GM18511 (cell line): ENCODE measurements at regions not wholly inside any gene's neighbourhood (a gene's known extent, or its start where the extent isn't known, plus 50 kb on each side); places are given as distances from the start of the nearest gene placed in this dataset.

ENCODE experiments used
- ATAC-seq: cut with Tn5 transposase; IDR thresholded peaks from one replicate; pipeline ENCODE4 v1.9.1; 2021; ENCODE audit warnings: mild to moderate bottlenecking, moderate library complexity; ENCODE audit not compliant: unreplicated experiment

DNA sequence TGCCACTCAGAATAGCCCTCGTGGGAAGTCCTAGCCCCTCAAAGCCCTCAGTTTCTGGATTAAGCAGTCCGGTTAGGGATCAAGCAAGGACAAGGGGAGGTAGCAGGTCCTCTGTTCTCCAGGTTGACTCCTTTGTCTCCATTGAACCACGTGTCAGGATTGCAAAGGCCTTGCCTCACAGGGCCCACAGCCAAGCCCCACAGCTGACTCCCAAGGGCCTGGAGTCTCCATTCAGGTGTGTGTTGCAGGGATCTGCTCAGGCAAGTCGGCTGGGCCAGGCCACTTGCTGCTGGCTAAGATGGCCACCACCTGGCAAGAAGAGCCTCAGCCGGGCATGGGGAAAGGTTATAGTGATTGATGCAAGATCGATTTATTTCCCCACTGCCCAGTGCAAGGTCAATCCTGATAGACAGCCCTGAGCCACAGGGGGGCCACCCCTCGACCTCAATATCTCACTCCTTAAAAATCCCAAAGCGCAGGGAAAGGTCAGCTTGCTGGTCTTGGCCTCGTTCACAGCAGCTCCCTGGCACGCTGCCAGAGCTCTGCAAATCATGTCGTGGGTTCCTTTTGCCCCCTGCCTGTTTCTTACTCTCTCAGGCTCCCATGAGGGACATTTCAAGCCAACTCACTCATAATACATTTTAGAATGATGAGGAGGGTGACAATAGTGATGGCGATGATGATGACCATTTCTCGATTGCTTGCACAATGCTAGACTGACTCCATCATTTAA, 75.9 kb downstream of the EDN3 start:
- ATAC-seq = no peak

DNA sequence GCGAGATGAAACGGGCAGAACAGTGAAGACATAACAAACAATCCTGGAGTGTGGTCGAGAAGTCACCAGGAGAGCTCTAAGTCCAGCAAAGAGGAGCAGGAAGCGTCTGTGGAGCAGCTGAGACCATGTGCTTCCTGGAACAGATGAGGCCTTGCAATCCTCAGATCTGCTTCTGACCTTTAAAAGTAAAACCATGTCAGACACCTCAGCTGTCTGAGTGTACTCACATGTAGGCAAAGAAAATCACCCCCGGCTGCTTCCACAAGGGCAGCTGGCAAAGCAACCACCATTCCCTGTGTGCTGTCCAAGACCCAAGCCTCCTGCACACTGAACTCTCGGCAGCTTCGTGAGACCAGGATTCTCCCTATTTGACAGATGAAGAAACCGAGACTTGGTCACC, 76.6 kb downstream of the EDN3 start:
- ATAC-seq = no peak

DNA sequence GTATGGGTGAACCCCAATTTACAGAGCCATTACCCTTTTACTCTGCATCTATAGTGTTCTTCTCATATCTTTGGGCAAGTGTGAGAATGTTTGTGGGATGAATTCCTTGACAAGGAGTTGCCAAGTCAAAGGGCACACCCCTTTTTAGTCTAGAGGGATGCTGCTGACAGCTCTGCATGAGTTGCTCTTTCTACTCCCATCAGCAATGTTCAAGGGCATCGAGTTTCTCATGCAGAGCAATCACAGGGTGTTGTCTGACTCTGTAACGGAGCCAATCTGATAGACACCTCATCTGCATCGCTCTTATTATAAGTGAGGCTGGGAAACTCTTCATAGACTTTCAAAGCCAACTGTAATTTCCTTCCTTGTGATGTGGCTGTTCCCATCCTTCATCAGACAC, 77.4 kb downstream of the EDN3 start:
- no peak for ATAC-seq

DNA sequence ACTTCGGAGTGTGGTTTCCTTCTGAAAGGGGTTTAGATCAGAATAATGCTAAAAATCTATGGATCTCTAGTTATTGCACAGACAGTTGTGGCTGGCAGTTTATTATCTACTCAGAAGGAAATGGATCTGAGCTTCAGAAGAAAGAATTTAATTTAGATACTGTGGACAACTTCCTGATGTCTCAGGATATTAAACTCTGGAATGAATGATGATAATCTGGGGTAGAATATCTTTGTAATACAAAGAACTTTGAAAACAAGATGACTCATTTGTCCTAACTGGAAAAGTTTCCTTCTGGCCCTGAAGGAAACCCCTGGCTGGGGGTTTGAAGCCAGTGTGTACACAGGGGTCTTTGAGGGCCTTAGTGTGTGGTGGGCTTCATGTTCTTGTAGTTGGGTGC, 78.0 kb downstream of the EDN3 start:
- ATAC-seq = no peak

DNA sequence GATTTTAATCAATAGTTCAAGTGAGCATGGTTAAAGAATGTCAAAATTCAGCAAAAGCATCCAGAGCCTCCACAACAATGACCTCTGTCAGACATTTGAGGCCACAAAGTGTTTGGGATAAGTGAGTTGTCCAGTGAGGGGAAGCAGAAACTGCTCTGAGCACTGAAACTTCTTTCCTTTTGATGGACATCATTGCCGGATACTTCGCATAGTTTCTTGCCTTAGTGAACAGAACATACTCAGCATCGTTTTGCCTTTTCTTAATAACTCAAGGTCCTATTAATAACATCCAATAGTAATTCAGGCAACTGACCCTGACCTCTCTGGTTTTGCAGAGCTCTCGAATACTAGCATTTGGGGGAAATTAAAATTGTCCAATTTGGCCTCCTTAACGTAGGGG, 78.6 kb downstream of the EDN3 start:
- no peak for ATAC-seq

DNA sequence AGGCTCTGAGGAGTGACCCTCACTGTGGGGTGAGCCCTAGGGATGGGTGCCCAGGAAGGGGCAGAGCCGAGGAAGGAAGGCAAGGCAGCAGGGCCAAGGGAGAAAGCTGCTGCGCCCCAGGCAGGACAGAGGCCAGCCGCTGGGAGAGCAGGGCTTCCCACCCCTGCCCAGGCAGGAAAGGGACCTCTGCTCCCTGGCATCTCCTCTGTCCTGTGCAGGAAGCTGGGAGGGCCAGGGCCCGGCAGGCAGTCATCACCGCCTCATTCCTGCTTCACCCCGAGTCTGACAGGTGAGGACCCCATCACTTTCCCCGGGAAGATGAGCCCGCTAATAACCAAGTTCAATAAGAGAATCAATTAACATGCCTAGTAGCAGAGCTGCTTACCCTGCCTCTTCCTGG, 81.3 kb downstream of the EDN3 start:
- no peak for ATAC-seq

DNA sequence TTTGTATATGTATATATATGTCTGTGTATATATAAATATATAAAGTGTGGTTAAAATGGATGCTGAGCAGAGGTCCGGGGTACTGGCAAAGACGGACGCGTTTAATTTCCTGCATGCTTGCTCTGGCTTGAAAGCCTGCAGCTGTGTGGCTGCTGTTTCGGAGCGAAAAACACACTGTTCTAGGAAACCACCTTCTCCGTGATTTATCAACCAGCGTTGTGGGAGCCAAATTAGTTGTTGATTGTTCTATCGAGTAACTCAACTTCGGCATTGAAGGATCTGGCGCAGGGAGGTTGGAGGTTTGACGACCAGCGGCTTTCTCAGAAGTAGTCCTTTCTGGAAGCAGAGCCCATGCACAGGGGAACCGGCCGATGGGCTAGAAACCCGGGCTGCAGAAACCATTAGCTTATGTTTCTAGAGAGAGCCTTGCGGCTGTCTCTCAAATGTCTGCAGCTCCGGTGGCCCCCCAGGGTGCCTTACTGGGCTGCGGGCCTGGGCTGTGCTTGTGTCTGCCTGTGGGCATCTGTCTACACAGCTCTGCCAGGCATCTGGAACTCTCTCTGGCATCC, 81.8 kb downstream of the EDN3 start:
- ATAC-seq = no peak

DNA sequence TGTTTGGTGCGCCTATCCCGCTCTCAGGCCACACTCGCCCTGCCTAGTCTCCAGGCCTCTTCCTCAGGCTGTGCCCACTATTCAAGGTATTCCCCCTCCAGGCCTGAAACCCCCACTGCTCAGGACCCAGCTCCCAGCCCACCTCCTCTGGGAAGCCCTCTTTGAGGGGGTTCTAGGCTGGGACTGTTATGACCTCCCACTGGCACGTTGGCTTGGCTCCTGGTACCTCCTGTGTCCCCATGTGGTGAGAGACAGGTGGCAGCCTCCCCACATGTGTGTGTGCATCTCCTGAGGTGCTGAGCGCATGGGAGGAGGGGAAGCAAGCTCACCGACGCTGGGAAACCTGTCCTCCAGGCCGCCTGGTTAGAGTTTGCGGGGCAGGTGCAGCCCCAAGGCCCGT, 82.5 kb downstream of the EDN3 start:
- no peak for ATAC-seq

DNA sequence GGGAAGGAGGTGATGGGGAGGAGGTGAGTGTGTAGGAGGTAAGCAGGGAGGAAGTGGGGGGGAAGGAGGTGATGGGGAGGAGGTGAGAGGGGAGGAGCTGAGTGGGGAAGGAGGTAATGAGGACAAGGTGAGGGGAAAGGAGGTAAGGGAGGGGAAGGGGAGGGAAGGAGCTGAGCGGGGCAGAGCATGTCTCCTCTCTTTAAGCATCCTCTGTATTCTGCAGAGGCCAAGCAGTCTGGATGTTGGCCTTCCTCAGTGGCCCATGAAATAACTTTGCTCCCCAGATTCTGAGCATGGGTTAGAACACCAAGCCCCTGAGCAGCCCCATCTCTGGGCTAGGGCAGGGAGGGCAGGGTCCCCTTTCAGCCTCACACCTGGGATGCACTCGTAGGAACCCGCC, 84.6 kb downstream of the EDN3 start:
- no peak for ATAC-seq

DNA sequence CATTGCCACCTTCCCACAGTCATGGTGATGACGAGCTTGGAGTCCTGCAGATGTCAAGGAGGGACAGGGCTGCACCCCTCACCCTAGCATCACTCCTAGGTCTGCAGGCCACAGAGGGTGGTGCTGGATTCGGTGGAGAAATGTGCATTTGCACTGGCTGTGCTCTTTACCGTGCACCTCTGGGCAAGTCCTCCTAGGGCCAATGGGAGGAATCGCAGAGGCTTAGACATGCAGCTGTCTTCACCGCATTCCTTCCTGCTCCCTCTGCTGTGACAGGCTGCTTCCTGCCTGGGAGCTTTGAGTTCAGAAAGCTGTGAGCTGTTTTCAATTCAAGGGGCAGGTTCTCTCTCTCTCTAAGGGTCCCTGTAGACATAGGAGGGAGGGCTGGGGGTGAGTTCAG, 85.1 kb downstream of the EDN3 start:
- no peak for ATAC-seq

DNA sequence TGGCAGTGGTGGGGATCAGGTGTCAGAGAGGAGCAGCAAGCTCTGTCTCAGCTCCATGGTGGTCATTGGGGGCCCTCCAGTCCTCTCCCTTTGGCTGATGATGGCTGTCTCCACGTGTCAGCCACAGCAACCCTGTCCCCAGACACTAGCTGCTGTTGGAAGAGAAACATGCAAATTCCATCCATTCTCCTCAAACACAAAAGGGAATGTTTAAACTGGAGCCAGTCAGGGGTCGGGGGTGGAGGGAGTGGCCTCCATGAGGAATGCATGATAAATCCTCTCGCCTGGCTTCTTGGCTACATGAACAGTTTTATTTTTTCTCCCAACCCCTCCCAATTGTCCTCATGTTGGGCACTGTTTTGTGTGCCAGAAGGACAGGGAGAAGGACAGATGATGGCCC, 86.4 kb downstream of the EDN3 start:
- ATAC-seq = no peak

DNA sequence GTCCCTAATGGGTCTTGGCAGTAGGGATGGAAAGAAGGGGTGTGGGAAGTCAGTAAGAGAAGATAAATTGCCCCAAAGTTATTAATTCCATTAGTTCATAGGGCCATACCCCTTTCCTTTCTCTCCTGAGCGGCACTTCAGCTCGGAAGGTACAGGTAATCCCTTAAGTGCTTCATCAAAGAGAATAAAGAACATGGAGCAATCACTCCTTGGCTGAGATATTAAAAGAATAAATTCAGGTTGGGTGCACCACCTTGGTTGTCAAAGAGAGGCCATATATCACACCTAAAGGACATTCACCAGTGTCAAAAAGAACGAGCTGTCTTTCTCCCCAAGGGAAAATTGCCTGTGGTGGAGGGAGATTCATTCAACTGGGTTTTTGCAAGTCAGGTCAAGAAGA, 87.5 kb downstream of the EDN3 start:
- no peak for ATAC-seq

DNA sequence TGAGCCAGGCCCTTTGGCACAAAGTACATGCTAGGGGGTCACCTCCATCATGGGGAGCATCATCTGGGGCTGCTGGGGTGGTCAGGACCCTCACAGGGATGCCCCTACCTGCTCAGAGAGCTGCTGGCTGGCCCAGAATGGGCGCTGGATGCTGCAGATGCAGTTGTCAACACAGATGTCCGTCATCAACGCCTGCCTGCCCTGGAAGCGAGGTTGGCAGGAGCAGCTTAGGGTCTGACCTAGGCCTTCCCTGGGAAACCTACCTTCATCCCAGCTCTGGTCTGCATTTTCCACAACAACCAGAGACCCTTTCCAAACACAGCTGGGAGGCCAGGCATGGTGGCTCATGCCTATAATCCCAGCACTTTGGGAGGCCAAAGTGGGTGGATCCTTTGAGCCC, 88.0 kb downstream of the EDN3 start:
- ATAC-seq = no peak

DNA sequence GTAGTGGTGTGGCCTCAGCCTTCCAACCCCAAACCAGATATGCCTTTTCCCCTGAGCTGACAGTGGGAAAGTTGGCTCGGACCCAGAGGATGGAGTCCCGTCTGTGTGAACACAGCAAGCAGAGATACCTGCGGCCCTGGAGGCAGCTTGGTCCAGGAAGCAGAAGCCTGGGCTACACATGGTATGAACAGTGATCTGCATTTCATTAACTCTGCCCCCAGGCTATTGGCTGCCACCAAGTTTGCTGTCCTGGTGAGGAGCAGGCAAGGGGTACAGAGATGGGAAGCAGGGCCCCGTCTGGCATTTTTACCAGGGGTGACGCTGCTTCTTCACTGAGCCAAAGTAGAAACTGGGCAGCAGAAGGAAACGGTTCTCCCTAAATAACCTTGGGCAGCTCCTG, 90.0 kb downstream of the EDN3 start:
- no peak for ATAC-seq

DNA sequence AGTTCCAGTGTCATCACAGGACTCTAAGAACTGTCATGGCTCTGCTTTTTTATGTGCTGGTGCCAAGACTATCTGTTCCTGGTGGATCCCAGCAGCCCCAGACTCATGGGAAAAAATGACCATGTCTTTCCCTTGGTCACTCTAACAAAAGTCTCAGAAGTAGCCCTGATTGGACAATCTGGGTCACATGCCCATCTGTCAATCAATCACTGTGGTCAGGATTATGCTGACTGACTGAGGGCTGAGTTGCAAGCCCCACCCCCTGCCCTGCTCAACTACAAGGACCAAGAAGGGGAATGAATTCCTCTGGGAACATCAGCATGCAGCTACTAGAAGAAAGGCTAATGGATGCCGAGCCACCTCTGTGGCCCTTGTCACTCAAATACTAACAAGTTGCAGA, 91.6 kb downstream of the EDN3 start:
- ATAC-seq = no peak

DNA sequence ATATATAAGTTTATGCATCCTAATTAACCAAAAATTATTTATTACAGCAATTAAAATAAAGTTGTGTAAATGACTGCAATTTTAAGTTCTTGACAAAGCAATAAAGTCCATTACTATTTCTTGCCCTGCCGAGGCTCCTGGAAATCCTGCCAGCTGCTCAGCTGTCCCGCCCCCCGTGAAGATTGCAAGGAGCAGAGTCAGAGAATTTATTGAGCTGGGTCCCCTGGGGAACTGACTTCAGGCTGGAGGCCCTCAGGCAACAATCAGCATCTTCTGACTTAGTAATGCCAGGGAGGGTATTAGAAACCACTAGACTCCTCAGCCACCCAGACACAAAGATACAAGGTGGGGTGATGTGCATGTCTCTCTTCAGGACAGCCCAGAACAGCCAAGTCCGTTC, 92.3 kb downstream of the EDN3 start:
- ATAC-seq = no peak

DNA sequence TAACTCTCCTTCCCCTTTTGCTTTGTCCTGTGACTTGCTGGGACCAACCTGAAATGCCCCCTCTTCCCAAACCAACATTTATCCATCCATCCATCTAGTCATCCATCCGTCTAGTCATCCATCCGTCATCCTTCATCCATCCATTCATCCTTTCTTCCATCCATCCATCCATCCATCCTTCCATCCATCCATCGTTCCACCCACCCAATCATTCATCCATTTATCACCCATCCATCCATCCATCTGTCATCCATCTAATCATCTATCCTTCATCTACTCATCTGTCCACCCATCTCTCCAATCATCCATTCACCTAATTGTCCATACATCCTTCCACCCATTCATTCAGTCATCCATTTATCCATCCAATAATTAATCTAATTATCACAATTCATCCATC, 92.7 kb downstream of the EDN3 start:
- no peak for ATAC-seq

DNA sequence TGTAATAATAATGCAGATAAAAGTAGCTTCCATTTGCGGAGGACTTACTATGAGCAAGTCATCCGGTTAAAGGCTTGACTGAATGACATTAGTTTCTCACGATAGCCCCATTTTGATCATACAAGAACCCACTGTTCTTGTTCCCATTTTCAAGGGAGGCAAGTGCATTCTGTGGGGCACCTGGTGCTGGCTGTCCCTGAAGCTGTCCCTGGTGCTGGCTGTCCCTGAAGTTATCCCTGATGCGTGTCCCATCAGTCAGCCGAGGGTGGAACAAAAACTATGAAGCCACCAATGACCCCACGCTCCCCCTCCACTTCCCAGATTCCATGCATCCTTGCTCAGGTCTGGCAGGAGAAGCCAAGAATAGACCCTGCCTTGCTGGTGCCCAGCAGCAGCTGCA, 95.3 kb downstream of the EDN3 start:
- ATAC-seq = no peak

DNA sequence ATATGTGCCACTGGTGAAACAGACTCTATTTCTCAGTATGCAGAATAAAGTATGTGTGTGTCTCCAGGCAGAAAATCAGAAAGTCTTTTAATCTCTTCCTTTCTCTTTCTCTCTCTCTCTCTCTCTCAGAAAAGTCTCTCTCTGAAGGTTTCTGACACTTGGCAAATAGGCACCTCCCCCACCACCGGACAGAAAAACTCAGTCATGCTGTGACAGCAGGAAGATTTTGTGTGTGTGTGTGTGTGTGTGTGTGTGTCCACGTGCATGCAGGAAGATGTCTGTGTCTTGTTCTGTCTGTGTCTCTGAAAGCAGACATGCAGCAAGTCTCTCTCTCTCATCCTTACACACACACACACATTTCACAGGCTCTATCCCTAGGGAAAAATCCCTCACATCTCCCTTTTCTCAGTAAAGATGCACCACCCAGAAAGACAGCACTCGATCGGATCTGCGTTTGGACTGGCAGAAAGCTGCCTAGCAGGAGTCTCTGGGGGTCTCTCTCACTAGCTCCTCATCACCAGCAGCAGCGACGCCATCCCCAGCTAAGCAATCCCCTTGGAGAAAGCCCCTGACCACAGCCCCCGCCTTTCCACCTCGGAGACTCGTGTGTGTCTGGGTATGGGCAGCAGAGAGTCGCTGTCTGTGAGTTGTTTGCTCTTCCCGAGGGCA, 98.3 kb downstream of the EDN3 start:
- no peak for ATAC-seq

DNA sequence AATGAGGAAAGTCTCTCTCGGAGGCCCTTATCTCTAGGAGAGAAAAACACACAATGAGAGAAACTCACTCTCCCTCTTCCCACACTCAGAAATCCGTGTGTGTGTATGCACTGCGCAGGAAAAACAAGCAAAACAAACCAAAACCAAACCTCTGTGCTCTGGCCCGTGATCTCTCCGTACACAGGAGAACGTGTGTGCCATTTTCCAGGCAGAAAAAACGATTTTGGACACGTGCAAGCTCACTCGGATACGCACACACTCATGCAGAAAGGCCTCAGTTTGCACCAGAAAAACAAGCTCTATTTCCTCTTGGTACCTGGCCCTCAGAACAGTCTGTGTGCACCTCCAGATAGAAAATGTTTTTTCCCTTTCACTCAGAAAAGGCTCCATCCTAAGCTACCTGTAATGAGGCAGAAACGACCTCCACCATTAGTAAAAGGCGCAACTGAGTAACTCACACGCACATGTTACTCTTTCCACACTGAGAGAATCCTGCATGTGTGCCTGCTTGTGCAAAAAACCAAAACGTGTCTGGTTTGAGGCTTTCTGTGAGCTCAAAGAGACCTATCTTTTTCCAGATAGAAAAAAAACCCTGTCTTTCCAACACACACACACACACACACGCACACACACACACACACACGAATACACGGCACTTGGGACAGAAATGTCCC, 99.2 kb downstream of the EDN3 start:
- ATAC-seq = no peak

DNA sequence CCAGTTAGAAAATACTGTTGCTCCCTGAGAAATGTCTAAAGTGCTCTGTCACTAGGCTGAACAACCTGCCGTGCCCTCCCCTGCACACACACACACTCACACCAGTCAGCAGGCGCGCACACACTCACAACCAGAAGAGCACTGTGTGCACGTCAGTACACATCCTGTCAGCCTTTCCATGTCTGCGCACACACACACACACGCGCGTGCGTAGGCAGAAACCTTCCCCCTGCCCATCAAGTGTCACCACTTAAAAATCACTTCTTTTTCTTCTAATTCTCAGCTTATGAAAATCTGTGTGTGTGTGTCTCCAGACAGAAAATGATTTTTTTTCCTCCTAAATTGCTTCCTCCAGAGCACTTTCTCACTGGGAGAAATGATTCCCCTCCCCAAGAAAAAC, 100.3 kb downstream of the EDN3 start:
- no peak for ATAC-seq

DNA sequence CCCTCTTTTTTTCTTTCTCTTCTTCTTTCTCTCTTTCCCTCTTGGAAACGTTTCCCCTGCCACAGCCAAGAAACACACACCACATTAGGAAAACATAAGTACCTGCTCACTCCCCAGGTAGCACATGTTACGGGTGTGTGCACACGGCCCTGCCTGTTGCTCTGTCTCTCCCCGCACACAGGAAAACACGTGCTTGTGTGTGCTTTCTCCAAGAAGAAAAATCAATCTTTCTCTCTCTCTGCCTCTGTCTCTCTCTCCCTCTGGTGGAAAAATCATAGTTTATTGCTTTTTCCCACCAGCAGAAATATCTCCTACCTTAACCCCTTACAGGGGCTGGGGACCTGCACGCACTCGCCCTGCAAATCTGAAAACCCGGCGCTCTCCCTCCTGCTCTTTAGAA, 102.3 kb downstream of the EDN3 start:
- no peak for ATAC-seq
